ENCODE measurements at regions not wholly inside any gene's neighbourhood (a gene's known extent, or its start where the extent isn't known, plus 50 kb on each side); places are given as distances from the start of the nearest gene placed in this dataset.

GRCh38 chr2:120822933-120823332, 87.3 kb downstream of the GLI2 start:
- Histone ChIP-seq H4K20me1 (ENCODE audit: insufficient read depth, low read length, poor library complexity, severe bottlenecking) (no peaks in the 10 kb centered on the region), H3K4me3 (ENCODE audit: low read length, poor library complexity, severe bottlenecking) (no peak overlapping the region), H3K9ac (ENCODE audit: low read depth, low read length, poor library complexity, severe bottlenecking) (no peak overlapping the region), H3K4me2 (ENCODE audit: low read depth, low read length, poor library complexity, severe bottlenecking) (no peak overlapping the region), H3K9me2 (replicated peaks; ENCODE audit: low read depth, low read length) (no peaks in the 10 kb centered on the region), H3F3A (ENCODE audit: low read depth) (no peaks in the 10 kb centered on the region), H3K4me1 (ENCODE audit: insufficient read depth, low read length, poor library complexity, severe bottlenecking) (no peaks in the 10 kb centered on the region), H3K27me3 (ENCODE audit: insufficient read depth, low read length, poor library complexity, severe bottlenecking) (no peaks in the 10 kb centered on the region), H3K36me3 (ENCODE audit: insufficient read depth, low read length) (no peaks in the 10 kb centered on the region), H3K79me2 (ENCODE audit: insufficient read depth, low read length) (no peaks in the 10 kb centered on the region), H3K9me3 (ENCODE audit: insufficient read depth, low read depth, low read length) (no peaks in the 10 kb centered on the region), H2AFZ (ENCODE audit: low read length) (no peak overlapping the region)
- TF ChIP-seq EZH2phosphoT487 (IDR thresholded peaks at IDR 0.05; ENCODE audit: borderline replicate concordance) (no peak), CTCF (conservative IDR thresholded peaks at IDR 0.05; ENCODE audit: low read length) (no peak)

- Histone ChIP-seq H3K9me2 (replicated peaks; ENCODE audit: low read depth, low read length) (no peaks in the 10 kb centered on the region), H3F3A (ENCODE audit: low read depth) (no peaks in the 10 kb centered on the region), H3K9me3 (ENCODE audit: insufficient read depth, low read depth, low read length) (no peaks in the 10 kb centered on the region), H4K20me1 (ENCODE audit: insufficient read depth, low read length, poor library complexity, severe bottlenecking) (no peaks in the 10 kb centered on the region), H3K9ac (ENCODE audit: low read depth, low read length, poor library complexity, severe bottlenecking) (no peak overlapping the region), H3K79me2 (ENCODE audit: insufficient read depth, low read length) (no peaks in the 10 kb centered on the region), H3K4me2 (ENCODE audit: low read depth, low read length, poor library complexity, severe bottlenecking) (no peak overlapping the region), H2AFZ (ENCODE audit: low read length) (no peak overlapping the region), H3K4me1 (ENCODE audit: insufficient read depth, low read length, poor library complexity, severe bottlenecking) (no peaks in the 10 kb centered on the region), H3K27me3 (ENCODE audit: insufficient read depth, low read length, poor library complexity, severe bottlenecking) (no peaks in the 10 kb centered on the region), H3K36me3 (ENCODE audit: insufficient read depth, low read length) (no peaks in the 10 kb centered on the region), H3K4me3 (ENCODE audit: low read length, poor library complexity, severe bottlenecking) (no peak overlapping the region)
- TF ChIP-seq CTCF (conservative IDR thresholded peaks at IDR 0.05; ENCODE audit: low read length) (no peak), EZH2phosphoT487 (IDR thresholded peaks at IDR 0.05; ENCODE audit: borderline replicate concordance) (no peak)
Measured at GRCh38 chr2:120823551-120823950, 87.9 kb downstream of the GLI2 start.

- H3K4me1 ChIP-seq (ENCODE audit: insufficient read depth, low read length, poor library complexity, severe bottlenecking) = no peaks in the 10 kb centered on the region
- H4K20me1 ChIP-seq (ENCODE audit: insufficient read depth, low read length, poor library complexity, severe bottlenecking) = no peaks in the 10 kb centered on the region
- TF ChIP-seq CTCF (conservative IDR thresholded peaks at IDR 0.05; ENCODE audit: low read length) (no peak), EZH2phosphoT487 (IDR thresholded peaks at IDR 0.05; ENCODE audit: borderline replicate concordance) (no peak)
- H2AFZ ChIP-seq (ENCODE audit: low read length) = no peak overlapping the region
- no peak overlapping the region for H3K4me3 ChIP-seq (ENCODE audit: low read length, poor library complexity, severe bottlenecking)
- H3K27me3 ChIP-seq (ENCODE audit: insufficient read depth, low read length, poor library complexity, severe bottlenecking) = no peaks in the 10 kb centered on the region
- H3K4me2 ChIP-seq (ENCODE audit: low read depth, low read length, poor library complexity, severe bottlenecking) = no peak overlapping the region
- no peak overlapping the region for H3K9ac ChIP-seq (ENCODE audit: low read depth, low read length, poor library complexity, severe bottlenecking)
- H3K9me3 ChIP-seq (ENCODE audit: insufficient read depth, low read depth, low read length) = no peaks in the 10 kb centered on the region
- H3K36me3 ChIP-seq (ENCODE audit: insufficient read depth, low read length) = no peaks in the 10 kb centered on the region
- H3K79me2 ChIP-seq (ENCODE audit: insufficient read depth, low read length) = no peaks in the 10 kb centered on the region
- H3K9me2 ChIP-seq (replicated peaks; ENCODE audit: low read depth, low read length) = no peaks in the 10 kb centered on the region
- H3F3A ChIP-seq (ENCODE audit: low read depth) = no peaks in the 10 kb centered on the region
Measured at GRCh38 chr2:120824246-120824645, 88.6 kb downstream of the GLI2 start.
